ENCODE measurements at regions not wholly inside any gene's neighbourhood (a gene's known extent, or its start where the extent isn't known, plus 50 kb on each side); places are given as distances from the start of the nearest gene placed in this dataset.

GRCh38 chr9:14479163-14479560 lies 165.2 kb upstream of the NFIB start:
- no peak overlapping the region for H3K27ac Mint-ChIP-seq
- ATAC-seq (ENCODE audit: low read depth in 2 of 2) (no peak), DNase-seq (no peak)
- H3K9me3 Mint-ChIP-seq: peaks cover 0 to 2% (median 0%) of the 10 kb centered on the region in 7 donors
- Histone ChIP-seq H3K4me3 (ENCODE audit: low read depth, low read length) (no peak overlapping the region), H3K36me3 (ENCODE audit: control insufficient read depth, insufficient read depth, low read length) (no peaks in the 10 kb centered on the region), H3K9me3 (ENCODE audit: control insufficient read depth in 2 of 2, low read length in 2 of 2) (no peaks in the 10 kb centered on the region), H3K4me1 (ENCODE audit: control insufficient read depth, insufficient read depth, low read length, poor library complexity, severe bottlenecking) (no peaks in the 10 kb centered on the region), H3K27me3 (ENCODE audit: control insufficient read depth, insufficient read depth, low read length) (no peaks in the 10 kb centered on the region), H3K27ac (ENCODE audit: insufficient read depth, low read length, poor library complexity, severe bottlenecking) (no peak overlapping the region)
- no peaks in the 10 kb centered on the region for H3K4me1 Mint-ChIP-seq
- H3K36me3 Mint-ChIP-seq: no peaks in the 10 kb centered on the region
- H3K27me3 Mint-ChIP-seq: no peaks in the 10 kb centered on the region
- H3K4me3 Mint-ChIP-seq: no peak overlapping the region

- DNase-seq (no peak), ATAC-seq (ENCODE audit: low read depth in 2 of 2) (no peak)
- H3K4me1 ChIP-seq (ENCODE audit: control insufficient read depth, insufficient read depth, low read length, poor library complexity, severe bottlenecking): no peaks in the 10 kb centered on the region
- Mint-ChIP-seq H3K4me3 (no peak overlapping the region), H3K27ac (no peak overlapping the region), H3K27me3 (no peaks in the 10 kb centered on the region), H3K36me3 (no peaks in the 10 kb centered on the region), H3K9me3 (peaks cover 0 to 2% (median 0%) of the 10 kb centered on the region in 7 donors), H3K4me1 (no peaks in the 10 kb centered on the region)
- H3K9me3 ChIP-seq (ENCODE audit: control insufficient read depth in 2 of 2, low read length in 2 of 2): no peaks in the 10 kb centered on the region
- no peaks in the 10 kb centered on the region for H3K27me3 ChIP-seq (ENCODE audit: control insufficient read depth, insufficient read depth, low read length)
- no peaks in the 10 kb centered on the region for H3K36me3 ChIP-seq (ENCODE audit: control insufficient read depth, insufficient read depth, low read length)
- no peak overlapping the region for H3K27ac ChIP-seq (ENCODE audit: insufficient read depth, low read length, poor library complexity, severe bottlenecking)
- H3K4me3 ChIP-seq (ENCODE audit: low read depth, low read length): no peak overlapping the region
These were observed 164.5 kb upstream of the NFIB start for GRCh38 chr9:14478175-14479162.

- H3K36me3 Mint-ChIP-seq: no peaks in the 10 kb centered on the region
- Histone ChIP-seq H3K36me3 (ENCODE audit: control insufficient read depth, insufficient read depth, low read length) (no peaks in the 10 kb centered on the region), H3K4me3 (ENCODE audit: low read depth, low read length) (no peak overlapping the region), H3K9me3 (ENCODE audit: control insufficient read depth in 2 of 2, low read length in 2 of 2) (no peaks in the 10 kb centered on the region), H3K4me1 (ENCODE audit: control insufficient read depth, insufficient read depth, low read length, poor library complexity, severe bottlenecking) (no peaks in the 10 kb centered on the region), H3K27me3 (ENCODE audit: control insufficient read depth, insufficient read depth, low read length) (no peaks in the 10 kb centered on the region), H3K27ac (ENCODE audit: insufficient read depth, low read length, poor library complexity, severe bottlenecking) (no peak overlapping the region)
- no peaks in the 10 kb centered on the region for H3K27me3 Mint-ChIP-seq
- no peak overlapping the region for H3K4me3 Mint-ChIP-seq
- DNase-seq: no peak
- H3K27ac Mint-ChIP-seq: no peak overlapping the region
- ATAC-seq (ENCODE audit: low read depth in 2 of 2): no peak
- no peaks in the 10 kb centered on the region for H3K4me1 Mint-ChIP-seq
- no peaks in the 10 kb centered on the region for H3K9me3 Mint-ChIP-seq
These were observed 157.1 kb upstream of the NFIB start for GRCh38 chr9:14471041-14471440.

GRCh38 chr9:14467675-14468374 lies 153.9 kb upstream of the NFIB start:
- no peak for DNase-seq
- Mint-ChIP-seq H3K27me3 (no peaks in the 10 kb centered on the region), H3K4me1 (no peaks in the 10 kb centered on the region), H3K4me3 (no peak overlapping the region), H3K9me3 (no peaks in the 10 kb centered on the region), H3K36me3 (no peaks in the 10 kb centered on the region), H3K27ac (no peak overlapping the region)
- no peaks in the 10 kb centered on the region for H3K36me3 ChIP-seq (ENCODE audit: control insufficient read depth, insufficient read depth, low read length)
- H3K27me3 ChIP-seq (ENCODE audit: control insufficient read depth, insufficient read depth, low read length): no peaks in the 10 kb centered on the region
- no peaks in the 10 kb centered on the region for H3K9me3 ChIP-seq (ENCODE audit: control insufficient read depth in 2 of 2, low read length in 2 of 2)
- no peak overlapping the region for H3K27ac ChIP-seq (ENCODE audit: insufficient read depth, low read length, poor library complexity, severe bottlenecking)
- no peak overlapping the region for H3K4me3 ChIP-seq (ENCODE audit: low read depth, low read length)
- no peaks in the 10 kb centered on the region for H3K4me1 ChIP-seq (ENCODE audit: control insufficient read depth, insufficient read depth, low read length, poor library complexity, severe bottlenecking)
- ATAC-seq (ENCODE audit: low read depth in 2 of 2): no peak

- no peaks in the 10 kb centered on the region for H3K4me1 Mint-ChIP-seq
- ATAC-seq (ENCODE audit: low read depth in 2 of 2) (no peak), DNase-seq (no peak)
- no peaks in the 10 kb centered on the region for H3K36me3 ChIP-seq (ENCODE audit: control insufficient read depth, insufficient read depth, low read length)
- H3K27me3 ChIP-seq (ENCODE audit: control insufficient read depth, insufficient read depth, low read length): no peaks in the 10 kb centered on the region
- no peaks in the 10 kb centered on the region for H3K9me3 Mint-ChIP-seq
- no peak overlapping the region for H3K27ac Mint-ChIP-seq
- H3K36me3 Mint-ChIP-seq: no peaks in the 10 kb centered on the region
- H3K4me3 Mint-ChIP-seq: no peak overlapping the region
- H3K9me3 ChIP-seq (ENCODE audit: control insufficient read depth in 2 of 2, low read length in 2 of 2): no peaks in the 10 kb centered on the region
- no peaks in the 10 kb centered on the region for H3K27me3 Mint-ChIP-seq
- H3K4me1 ChIP-seq (ENCODE audit: control insufficient read depth, insufficient read depth, low read length, poor library complexity, severe bottlenecking): no peaks in the 10 kb centered on the region
- no peak overlapping the region for H3K4me3 ChIP-seq (ENCODE audit: low read depth, low read length)
- no peak overlapping the region for H3K27ac ChIP-seq (ENCODE audit: insufficient read depth, low read length, poor library complexity, severe bottlenecking)
These were observed 152.9 kb upstream of the NFIB start for GRCh38 chr9:14466828-14467227.

GRCh38 chr9:14466429-14466818 lies 152.5 kb upstream of the NFIB start:
- H3K4me3 Mint-ChIP-seq: no peak overlapping the region
- no peaks in the 10 kb centered on the region for H3K4me1 ChIP-seq (ENCODE audit: control insufficient read depth, insufficient read depth, low read length, poor library complexity, severe bottlenecking)
- H3K27me3 ChIP-seq (ENCODE audit: control insufficient read depth, insufficient read depth, low read length): no peaks in the 10 kb centered on the region
- H3K9me3 Mint-ChIP-seq: peaks cover 0 to 3% (median 0%) of the 10 kb centered on the region in 7 donors
- no peaks in the 10 kb centered on the region for H3K36me3 Mint-ChIP-seq
- H3K9me3 ChIP-seq (ENCODE audit: control insufficient read depth in 2 of 2, low read length in 2 of 2): no peaks in the 10 kb centered on the region
- H3K4me1 Mint-ChIP-seq: no peaks in the 10 kb centered on the region
- DNase-seq: no peak
- no peak overlapping the region for H3K4me3 ChIP-seq (ENCODE audit: low read depth, low read length)
- H3K27me3 Mint-ChIP-seq: no peaks in the 10 kb centered on the region
- H3K27ac ChIP-seq (ENCODE audit: insufficient read depth, low read length, poor library complexity, severe bottlenecking): no peak overlapping the region
- H3K27ac Mint-ChIP-seq: no peak overlapping the region
- no peak for ATAC-seq (ENCODE audit: low read depth in 2 of 2)
- no peaks in the 10 kb centered on the region for H3K36me3 ChIP-seq (ENCODE audit: control insufficient read depth, insufficient read depth, low read length)

GRCh38 chr9:14462950-14463349 lies 149.0 kb upstream of the NFIB start:
- H3K9me3 Mint-ChIP-seq: peaks cover 0 to 3% (median 0%) of the 10 kb centered on the region in 7 donors
- Histone ChIP-seq H3K4me1 (ENCODE audit: control insufficient read depth, insufficient read depth, low read length, poor library complexity, severe bottlenecking) (no peaks in the 10 kb centered on the region), H3K27me3 (ENCODE audit: control insufficient read depth, insufficient read depth, low read length) (no peaks in the 10 kb centered on the region), H3K4me3 (ENCODE audit: low read depth, low read length) (no peak overlapping the region), H3K36me3 (ENCODE audit: control insufficient read depth, insufficient read depth, low read length) (no peaks in the 10 kb centered on the region), H3K27ac (ENCODE audit: insufficient read depth, low read length, poor library complexity, severe bottlenecking) (no peak overlapping the region), H3K9me3 (ENCODE audit: control insufficient read depth in 2 of 2, low read length in 2 of 2) (no peaks in the 10 kb centered on the region)
- H3K27me3 Mint-ChIP-seq: no peaks in the 10 kb centered on the region
- H3K27ac Mint-ChIP-seq: no peak overlapping the region
- no peak for ATAC-seq (ENCODE audit: low read depth in 2 of 2)
- H3K36me3 Mint-ChIP-seq: no peaks in the 10 kb centered on the region
- no peaks in the 10 kb centered on the region for H3K4me1 Mint-ChIP-seq
- H3K4me3 Mint-ChIP-seq: no peak overlapping the region
- no peak for DNase-seq
